ENCODE measurements at regions not wholly inside any gene's neighbourhood (a gene's known extent, or its start where the extent isn't known, plus 50 kb on each side); places are given as distances from the start of the nearest gene placed in this dataset.

GRCh38 chr18:43642727-43643330, 365.5 kb upstream of the SYT4 start:
- Histone ChIP-seq H3K9me3 (no peaks in the 10 kb centered on the region), H3K4me1 (no peaks in the 10 kb centered on the region), H3K27ac (no peak overlapping the region), H3K4me3 (no peak overlapping the region), H3K36me3 (no peaks in the 10 kb centered on the region), H3K27me3 (no peaks in the 10 kb centered on the region)
- TF ChIP-seq POLR2A (IDR thresholded peaks at IDR 0.05), result no peak
- TF ChIP-seq POLR2AphosphoS5 (IDR thresholded peaks at IDR 0.05), result no peak
- no peak for DNase-seq
- intact Hi-C loops (cut with DNase I; ENCODE audit: low total_unique reads) (no loop called here), in situ Hi-C loops (cut with MboI; ENCODE audit: low pct_ligation_motif_present in 1 of 4, low pct_unique_long_range_greater_than_20kb in 1 of 4, low sequenced_read_pairs in 3 of 4) (no loop called here)
- 68 to 69% methylated on average over 4 of the region's 4 CpGs for WGBS, 2 donors (ENCODE audit: low coverage in 1 of 2)

- 94 to 96% methylated on average over 2 of the region's 2 CpGs for WGBS, 2 donors (ENCODE audit: low coverage in 1 of 2)
- no peaks in the 10 kb centered on the region for H3K36me3 ChIP-seq
- H3K4me1 ChIP-seq, result no peaks in the 10 kb centered on the region
- intact Hi-C loops (cut with DNase I; ENCODE audit: low total_unique reads), result no loop called here
- DNase-seq, result no peak
- no peaks in the 10 kb centered on the region for H3K27me3 ChIP-seq
- in situ Hi-C loops (cut with MboI; ENCODE audit: low pct_ligation_motif_present in 1 of 4, low pct_unique_long_range_greater_than_20kb in 1 of 4, low sequenced_read_pairs in 3 of 4), result no loop called here
- no peak overlapping the region for H3K4me3 ChIP-seq
- no peaks in the 10 kb centered on the region for H3K9me3 ChIP-seq
- H3K27ac ChIP-seq, result no peak overlapping the region
- no peak for TF ChIP-seq POLR2A (IDR thresholded peaks at IDR 0.05)
- TF ChIP-seq, protein P1, sequence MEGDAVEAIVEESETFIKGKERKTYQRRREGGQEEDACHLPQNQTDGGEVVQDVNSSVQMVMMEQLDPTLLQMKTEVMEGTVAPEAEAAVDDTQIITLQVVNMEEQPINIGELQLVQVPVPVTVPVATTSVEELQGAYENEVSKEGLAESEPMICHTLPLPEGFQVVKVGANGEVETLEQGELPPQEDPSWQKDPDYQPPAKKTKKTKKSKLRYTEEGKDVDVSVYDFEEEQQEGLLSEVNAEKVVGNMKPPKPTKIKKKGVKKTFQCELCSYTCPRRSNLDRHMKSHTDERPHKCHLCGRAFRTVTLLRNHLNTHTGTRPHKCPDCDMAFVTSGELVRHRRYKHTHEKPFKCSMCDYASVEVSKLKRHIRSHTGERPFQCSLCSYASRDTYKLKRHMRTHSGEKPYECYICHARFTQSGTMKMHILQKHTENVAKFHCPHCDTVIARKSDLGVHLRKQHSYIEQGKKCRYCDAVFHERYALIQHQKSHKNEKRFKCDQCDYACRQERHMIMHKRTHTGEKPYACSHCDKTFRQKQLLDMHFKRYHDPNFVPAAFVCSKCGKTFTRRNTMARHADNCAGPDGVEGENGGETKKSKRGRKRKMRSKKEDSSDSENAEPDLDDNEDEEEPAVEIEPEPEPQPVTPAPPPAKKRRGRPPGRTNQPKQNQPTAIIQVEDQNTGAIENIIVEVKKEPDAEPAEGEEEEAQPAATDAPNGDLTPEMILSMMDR (IDR thresholded peaks at IDR 0.05), result no peak
- no peak for TF ChIP-seq POLR2AphosphoS5 (IDR thresholded peaks at IDR 0.05)
- TF ChIP-seq EP300 (IDR thresholded peaks at IDR 0.05; ENCODE audit: low read depth), result no peak
These were observed 370.7 kb upstream of the SYT4 start for GRCh38 chr18:43648002-43648401.

- Histone ChIP-seq H3K4me3 (no peak overlapping the region), H3K27ac (no peak overlapping the region), H3K36me3 (no peaks in the 10 kb centered on the region), H3K4me1 (no peaks in the 10 kb centered on the region), H3K9me3 (no peaks in the 10 kb centered on the region), H3K27me3 (no peaks in the 10 kb centered on the region)
- intact Hi-C loops (cut with DNase I; ENCODE audit: low total_unique reads) (no loop called here), in situ Hi-C loops (cut with MboI; ENCODE audit: low pct_ligation_motif_present in 1 of 4, low pct_unique_long_range_greater_than_20kb in 1 of 4, low sequenced_read_pairs in 3 of 4) (no loop called here)
- no peak for TF ChIP-seq EP300 (IDR thresholded peaks at IDR 0.05; ENCODE audit: low read depth)
- TF ChIP-seq POLR2AphosphoS5 (IDR thresholded peaks at IDR 0.05), result no peak
- TF ChIP-seq POLR2A (IDR thresholded peaks at IDR 0.05), result no peak
- TF ChIP-seq, protein P1 (IDR thresholded peaks at IDR 0.05), result no peak
- WGBS, 2 donors (ENCODE audit: low coverage in 1 of 2), result 32 to 33% methylated on average over 1 of the region's 1 CpG
- DNase-seq, result no peak
These were observed 372.5 kb upstream of the SYT4 start for GRCh38 chr18:43649649-43650357.

- no peak for DNase-seq
- no peaks in the 10 kb centered on the region for H3K36me3 ChIP-seq
- TF ChIP-seq, protein P1 (IDR thresholded peaks at IDR 0.05), result no peak
- no peak for TF ChIP-seq POLR2AphosphoS5 (IDR thresholded peaks at IDR 0.05)
- no peak overlapping the region for H3K4me3 ChIP-seq
- no peaks in the 10 kb centered on the region for H3K27me3 ChIP-seq
- H3K4me1 ChIP-seq, result no peaks in the 10 kb centered on the region
- no peak overlapping the region for H3K27ac ChIP-seq
- WGBS, 2 donors (ENCODE audit: low coverage in 1 of 2), result 17 to 63% methylated on average over 1 to 2 of the region's 2 CpGs
- in situ Hi-C loops (cut with MboI; ENCODE audit: low pct_ligation_motif_present in 1 of 4, low pct_unique_long_range_greater_than_20kb in 1 of 4, low sequenced_read_pairs in 3 of 4) (no loop called here), intact Hi-C loops (cut with DNase I; ENCODE audit: low total_unique reads) (no loop called here)
- H3K9me3 ChIP-seq, result no peaks in the 10 kb centered on the region
These were observed 373.1 kb upstream of the SYT4 start for GRCh38 chr18:43650426-43650825.

All from transverse colon (tissue), 4 donors.